ENCODE measurements at regions not wholly inside any gene's neighbourhood (a gene's known extent, or its start where the extent isn't known, plus 50 kb on each side); places are given as distances from the start of the nearest gene placed in this dataset.
"Not testable (repeated sequence)": the region's sequence is repeated elsewhere in the genome, so short reads cannot be mapped to it uniquely, and the experiment has no call there.

GRCh38 chr7:13615679-13616078 is 373.8 kb downstream of the ETV1 start:
- H3K9me3 ChIP-seq (ENCODE audit: control insufficient read depth, insufficient read depth, low read length), result no peaks in the 10 kb centered on the region
- H3K36me3 ChIP-seq (ENCODE audit: insufficient read depth, low read length), result no peaks in the 10 kb centered on the region
- no peaks in the 10 kb centered on the region for H3K4me1 ChIP-seq (ENCODE audit: insufficient read depth, low read length)
- no peak overlapping the region for H3K9ac ChIP-seq (ENCODE audit: low read depth, low read length)

- H3K4me1 ChIP-seq (ENCODE audit: insufficient read depth, low read length), result no peaks in the 10 kb centered on the region
- H3K36me3 ChIP-seq (ENCODE audit: insufficient read depth, low read length), result no peaks in the 10 kb centered on the region
- no peaks in the 10 kb centered on the region for H3K9me3 ChIP-seq (ENCODE audit: control insufficient read depth, insufficient read depth, low read length)
- no peak overlapping the region for H3K9ac ChIP-seq (ENCODE audit: low read depth, low read length)
Observed at GRCh38 chr7:13627455-13627854, 362.0 kb downstream of the ETV1 start.

- no peaks in the 10 kb centered on the region for H3K4me1 ChIP-seq (ENCODE audit: insufficient read depth, low read length)
- H3K9ac ChIP-seq (ENCODE audit: low read depth, low read length), result no peak overlapping the region
- no peaks in the 10 kb centered on the region for H3K9me3 ChIP-seq (ENCODE audit: control insufficient read depth, insufficient read depth, low read length)
- no peaks in the 10 kb centered on the region for H3K36me3 ChIP-seq (ENCODE audit: insufficient read depth, low read length)
Observed at GRCh38 chr7:13628239-13629001, 361.0 kb downstream of the ETV1 start.

GRCh38 chr7:13631207-13632049 is 358.0 kb downstream of the ETV1 start:
- not testable (repeated sequence) for H3K4me1 ChIP-seq (ENCODE audit: insufficient read depth, low read length); H3K9ac ChIP-seq (ENCODE audit: low read depth, low read length); H3K36me3 ChIP-seq (ENCODE audit: insufficient read depth, low read length); H3K9me3 ChIP-seq (ENCODE audit: control insufficient read depth, insufficient read depth, low read length)

GRCh38 chr7:13633857-13634256 is 355.6 kb downstream of the ETV1 start:
- no peaks in the 10 kb centered on the region for H3K4me1 ChIP-seq (ENCODE audit: insufficient read depth, low read length)
- H3K9me3 ChIP-seq (ENCODE audit: control insufficient read depth, insufficient read depth, low read length), result no peaks in the 10 kb centered on the region
- H3K9ac ChIP-seq (ENCODE audit: low read depth, low read length), result no peak overlapping the region
- H3K36me3 ChIP-seq (ENCODE audit: insufficient read depth, low read length), result no peaks in the 10 kb centered on the region

GRCh38 chr7:13639396-13639795 is 350.1 kb downstream of the ETV1 start:
- no peaks in the 10 kb centered on the region for H3K9me3 ChIP-seq (ENCODE audit: control insufficient read depth, insufficient read depth, low read length)
- H3K36me3 ChIP-seq (ENCODE audit: insufficient read depth, low read length), result no peaks in the 10 kb centered on the region
- H3K4me1 ChIP-seq (ENCODE audit: insufficient read depth, low read length), result no peaks in the 10 kb centered on the region
- no peak overlapping the region for H3K9ac ChIP-seq (ENCODE audit: low read depth, low read length)

GRCh38 chr7:13641714-13642113 is 347.8 kb downstream of the ETV1 start:
- H3K9me3 ChIP-seq (ENCODE audit: control insufficient read depth, insufficient read depth, low read length), result no peaks in the 10 kb centered on the region
- H3K9ac ChIP-seq (ENCODE audit: low read depth, low read length), result no peak overlapping the region
- H3K4me1 ChIP-seq (ENCODE audit: insufficient read depth, low read length), result no peaks in the 10 kb centered on the region
- H3K36me3 ChIP-seq (ENCODE audit: insufficient read depth, low read length), result no peaks in the 10 kb centered on the region

GRCh38 chr7:13651167-13651566 is 338.3 kb downstream of the ETV1 start:
- Histone ChIP-seq H3K36me3 (ENCODE audit: insufficient read depth, low read length) (no peaks in the 10 kb centered on the region; the same call in 1 of the 2 replicates), H3K9me3 (ENCODE audit: control insufficient read depth, insufficient read depth, low read length) (no peaks in the 10 kb centered on the region), H3K9ac (ENCODE audit: low read depth, low read length) (no peak overlapping the region), H3K4me1 (ENCODE audit: insufficient read depth, low read length) (no peaks in the 10 kb centered on the region)

- Histone ChIP-seq H3K4me1 (ENCODE audit: insufficient read depth, low read length) (no peaks in the 10 kb centered on the region), H3K36me3 (ENCODE audit: insufficient read depth, low read length) (no peaks in the 10 kb centered on the region; the same call in none of the 2 replicates), H3K9me3 (ENCODE audit: control insufficient read depth, insufficient read depth, low read length) (no peaks in the 10 kb centered on the region; the same call in 1 of the 2 replicates), H3K9ac (ENCODE audit: low read depth, low read length) (no peak overlapping the region)
Observed at GRCh38 chr7:13656330-13656729, 333.1 kb downstream of the ETV1 start.

- no peaks in the 10 kb centered on the region for H3K4me1 ChIP-seq (ENCODE audit: insufficient read depth, low read length)
- H3K9me3 ChIP-seq (ENCODE audit: control insufficient read depth, insufficient read depth, low read length), result 0 out of 2 replicates have a peak, but pooled peaks cover 2% of the 10 kb centered on the region
- no peak overlapping the region for H3K9ac ChIP-seq (ENCODE audit: low read depth, low read length)
- no peaks in the 10 kb centered on the region for H3K36me3 ChIP-seq (ENCODE audit: insufficient read depth, low read length)
Observed at GRCh38 chr7:13673290-13673689, 316.2 kb downstream of the ETV1 start.

- Histone ChIP-seq H3K4me1 (ENCODE audit: insufficient read depth, low read length) (no peaks in the 10 kb centered on the region), H3K9me3 (ENCODE audit: control insufficient read depth, insufficient read depth, low read length) (no peaks in the 10 kb centered on the region; the same call in 1 of the 2 replicates), H3K9ac (ENCODE audit: low read depth, low read length) (no peak overlapping the region), H3K36me3 (ENCODE audit: insufficient read depth, low read length) (no peaks in the 10 kb centered on the region)
Observed at GRCh38 chr7:13682626-13683025, 306.8 kb downstream of the ETV1 start.

- no peaks in the 10 kb centered on the region for H3K36me3 ChIP-seq (ENCODE audit: insufficient read depth, low read length)
- no peaks in the 10 kb centered on the region for H3K4me1 ChIP-seq (ENCODE audit: insufficient read depth, low read length)
- no peak overlapping the region for H3K9ac ChIP-seq (ENCODE audit: low read depth, low read length)
- no peaks in the 10 kb centered on the region for H3K9me3 ChIP-seq (ENCODE audit: control insufficient read depth, insufficient read depth, low read length)
Observed at GRCh38 chr7:13687500-13687899, 302.0 kb downstream of the ETV1 start.

GRCh38 chr7:13692548-13692947 is 296.9 kb downstream of the ETV1 start:
- Histone ChIP-seq H3K36me3 (ENCODE audit: insufficient read depth, low read length) (no peaks in the 10 kb centered on the region), H3K9me3 (ENCODE audit: control insufficient read depth, insufficient read depth, low read length) (no peaks in the 10 kb centered on the region), H3K9ac (ENCODE audit: low read depth, low read length) (no peak overlapping the region)

GRCh38 chr7:13702251-13702650 is 287.2 kb downstream of the ETV1 start:
- Histone ChIP-seq H3K9me3 (ENCODE audit: control insufficient read depth, insufficient read depth, low read length) (no peaks in the 10 kb centered on the region), H3K9ac (ENCODE audit: low read depth, low read length) (no peak overlapping the region), H3K36me3 (ENCODE audit: insufficient read depth, low read length) (no peaks in the 10 kb centered on the region), H3K4me1 (ENCODE audit: insufficient read depth, low read length) (no peaks in the 10 kb centered on the region; the same call in 1 of the 2 replicates)

More at GRCh38 chr7:13692548-13692947, 296.9 kb downstream of the ETV1 start:
- H3K4me1 ChIP-seq (ENCODE audit: insufficient read depth, low read length), result no peaks in the 10 kb centered on the region

- no peaks in the 10 kb centered on the region for H3K9me3 ChIP-seq (ENCODE audit: control insufficient read depth, insufficient read depth, low read length)
- H3K36me3 ChIP-seq (ENCODE audit: insufficient read depth, low read length), result no peaks in the 10 kb centered on the region
- no peak overlapping the region for H3K9ac ChIP-seq (ENCODE audit: low read depth, low read length)
- H3K4me1 ChIP-seq (ENCODE audit: insufficient read depth, low read length), result no peaks in the 10 kb centered on the region
Observed at GRCh38 chr7:13708670-13709069, 280.8 kb downstream of the ETV1 start.
